GM12878 (cell line): ENCODE measurements at regions not wholly inside any gene's neighbourhood (a gene's known extent, or its start where the extent isn't known, plus 50 kb on each side); places are given as distances from the start of the nearest gene placed in this dataset.

Experiments
- ATAC-seq: fragments of 200-7000 bp; cut with Tn5 transposase; 3 replicates; pipeline ENCODE4 v1.9.1; 2020; ENCODE audit warnings: mild to moderate bottlenecking, moderate library complexity
- BruUV-seq: library from RNA; stranded (reverse); fragments of 400-500 nt; replicated peaks from 2 replicates; lab custom pipeline; 2021; lab: Mats Ljungman, UMichigan
- CTCF ChIA-PET: fragments of 300-600 bp; sonication (Branson Sonifier 250); formaldehyde crosslinking; extraction: SDS; loops from one replicate; lab custom pipeline; 2021; ENCODE audit warnings: inconsistent platforms; lab: Yijun Ruan, JAX
- POLR2A ChIA-PET: fragments of 350-600 bp; formaldehyde crosslinking; extraction: SDS; loops from one replicate; lab custom pipeline; 2021; ENCODE audit warnings: inconsistent platforms; lab: Charles Lee
- RAD21 ChIA-PET: fragments of 300-600 bp; sonication (Branson Sonifier 250); formaldehyde crosslinking; loops from one replicate; lab custom pipeline; 2023; ENCODE audit warnings: antibody characterized with exemption; ENCODE audit not compliant: unreplicated experiment; lab: Charles Lee
- SMC1A ChIA-PET: fragments of 300-600 bp; sonication (Branson Sonifier 250); formaldehyde crosslinking; loops from one replicate; lab custom pipeline; 2023; ENCODE audit not compliant: unreplicated experiment, uncharacterized antibody; lab: Charles Lee
- DNase-seq: peaks from one replicate; pipeline ENCODE4 v3.0.0-alpha.2; 2011; ENCODE audit warnings: low read depth, low spot score
- FAIRE-seq: peaks from 3 replicates; lab custom pipeline; 2011; peaks lifted over from hg19 to GRCh38; lab: Jason Lieb, UNC
- H2AFZ ChIP-seq: 2 replicates; pipeline ENCODE4 v1.6.0; 2011; ENCODE audit warnings: low read depth, low read length, control low read depth; ENCODE audit not compliant: control insufficient read depth
- H3K27ac ChIP-seq: 2 replicates; pipeline ENCODE4 v1.5.1; 2011; ENCODE audit warnings: control low read depth; ENCODE audit not compliant: control insufficient read depth, insufficient read depth
- H3K27me3 ChIP-seq, 2 experiments: replicated peaks in 1 of 2; 2 replicates each; pipeline versions ENCODE4 v1.6.0 to v1.6.1; 2011; ENCODE audit warnings: low read length in 1 of 2; ENCODE audit not compliant: control insufficient read depth in 2 of 2, insufficient read depth in 2 of 2
- H3K36me3 ChIP-seq, 2 experiments: 2 replicates each; pipeline ENCODE4 v1.5.1; 2011; ENCODE audit warnings: low read length in 1 of 2; ENCODE audit not compliant: control insufficient read depth in 2 of 2, insufficient read depth in 2 of 2
- H3K4me1 ChIP-seq: 2 replicates; pipeline ENCODE4 v1.6.1; 2011; ENCODE audit warnings: mild to moderate bottlenecking, low read length, moderate library complexity, mixed read lengths; ENCODE audit not compliant: control insufficient read depth, insufficient read depth
- H3K4me2 ChIP-seq: 2 replicates; pipeline ENCODE4 v1.6.0; 2011; ENCODE audit warnings: control low read depth; ENCODE audit not compliant: control insufficient read depth, insufficient read depth
- H3K4me3 ChIP-seq: fragments of 200-600 bp; sonication (generic); 2 replicates; pipeline ENCODE4 v1.5.1; 2016
- H3K79me2 ChIP-seq: 2 replicates; pipeline ENCODE4 v1.6.0; 2011; ENCODE audit warnings: low read length; ENCODE audit not compliant: control insufficient read depth, insufficient read depth
- H3K9ac ChIP-seq: 2 replicates; pipeline ENCODE4 v1.8.0; 2011; ENCODE audit warnings: low read length, control low read depth, mixed read lengths; ENCODE audit not compliant: control insufficient read depth, insufficient read depth
- H3K9me3 ChIP-seq: replicated peaks from 3 replicates; pipeline ENCODE4 v1.5.1; 2011; ENCODE audit warnings: mild to moderate bottlenecking, low read length; ENCODE audit not compliant: control insufficient read depth, insufficient read depth
- H4K20me1 ChIP-seq: 2 replicates; pipeline ENCODE4 v1.6.0; 2011; ENCODE audit not compliant: control insufficient read depth, insufficient read depth
- IKZF2 ChIP-seq, 2 experiments: fragments of 450-650 bp; IDR thresholded peaks; 2 replicates each; pipeline ENCODE4 v1.6.1; 2017; ENCODE audit warnings: mild to moderate bottlenecking in 2 of 2, moderate library complexity in 2 of 2
- RAD21 ChIP-seq: IDR thresholded peaks from 2 replicates; pipeline ENCODE4 v1.6.1; 2011; ENCODE audit warnings: mild to moderate bottlenecking, low read depth, low read length, moderate library complexity; ENCODE audit not compliant: insufficient read depth
- RELA ChIP-seq: fragments of 450-650 bp; IDR thresholded peaks from 2 replicates; pipeline ENCODE4 v1.8.0; 2014; ENCODE audit warnings: borderline replicate concordance; ENCODE audit not compliant: partially characterized antibody
- RELB ChIP-seq: fragments of 450-650 bp; IDR thresholded peaks from 2 replicates; pipeline ENCODE4 v1.6.1; 2017; ENCODE audit warnings: low read depth, mild to moderate bottlenecking, moderate library complexity
- STAT3 ChIP-seq: IDR thresholded peaks from 2 replicates; pipeline ENCODE4 v1.6.1; 2011; ENCODE audit warnings: low read depth, low read length, improper control_type of control experiment
- WGBS: methylation state at CpG from one replicate; pipeline ENCODE4 v1.1.6; 2016; ENCODE audit warnings: low lambda C conversion rate; ENCODE audit not compliant: insufficient replicate concordance, insufficient coverage; ENCODE audit errors: missing lambda C conversion rate; 5-methylcytosine and 5-hydroxymethylcytosine counted together
- in situ Hi-C: fragments of 300-500 bp; cut with MboI; formaldehyde crosslinking; loops from 9 replicates; pipeline ENCODE4 v1.14.3; 2018; ENCODE audit warnings: mixed read lengths
- intact Hi-C: fragments of 100-400 bp; cut with micrococcal nuclease; formaldehyde crosslinking; loops from one replicate; pipeline ENCODE4 v1.14.2; 2022; ENCODE audit not compliant: unreplicated experiment
- TF ChIP-seq, protein P1 (sequence below): fragments of 450-650 bp; IDR thresholded peaks from 2 replicates; pipeline ENCODE4 v1.6.1; 2016; ENCODE audit warnings: mild to moderate bottlenecking
- TF ChIP-seq, protein P2 (sequence below): fragments of 450-650 bp; IDR thresholded peaks from 2 replicates; pipeline ENCODE4 v1.6.1; 2016; ENCODE audit warnings: mild to moderate bottlenecking, moderate library complexity, borderline replicate concordance

DNA sequence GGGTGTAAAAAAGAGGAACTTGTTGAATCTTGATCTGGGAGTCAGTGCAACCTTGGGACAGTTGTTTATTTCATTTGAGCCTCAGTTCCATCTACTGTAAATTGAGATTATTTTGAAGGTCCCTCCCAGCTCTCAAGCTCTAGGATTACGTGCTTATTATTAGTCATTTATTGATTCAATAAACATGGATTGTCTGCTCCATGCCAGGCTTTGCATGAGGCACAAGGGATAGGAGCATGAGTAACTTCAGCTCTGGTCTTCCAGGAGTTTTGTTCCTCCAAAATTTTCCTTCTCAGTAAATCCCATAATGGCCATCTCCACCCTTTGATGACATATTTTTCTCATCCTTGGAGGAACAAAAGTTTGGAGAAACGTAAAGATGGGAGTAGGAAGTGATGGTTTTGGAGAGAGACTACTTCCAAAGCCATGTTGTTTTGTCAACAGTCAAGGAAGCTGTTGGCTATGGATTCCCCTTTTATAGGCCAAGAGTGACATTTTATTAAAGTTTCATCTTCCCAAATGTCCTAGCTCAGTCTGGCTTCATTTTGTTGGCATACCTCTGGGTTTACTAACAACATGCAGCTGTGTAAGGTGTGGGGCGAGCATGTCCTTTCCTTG lies 244.6 kb downstream of the DMRT2 start:
- no peaks in the 10 kb centered on the region for H3K36me3 ChIP-seq
- FAIRE-seq = no peak
- 0 out of 2 replicates have a peak, but pooled peaks have one; percentile 2 for TF ChIP-seq RELB
- TF ChIP-seq IKZF2 (IDR thresholded peaks at IDR 0.05) = 0 out of 4 replicates have a peak, but pooled peaks of 1 of the 2 experiments have one; percentile 5
- TF ChIP-seq STAT3 = no peak
- TF ChIP-seq, all 136 proteins: peak for 2
- H3K4me1 ChIP-seq = no peaks in the 10 kb centered on the region
- intact Hi-C loops = no loop called here
- H3K79me2 ChIP-seq = no peaks in the 10 kb centered on the region
- H4K20me1 ChIP-seq = no peaks in the 10 kb centered on the region
- H3K9me3 ChIP-seq = no peaks in the 10 kb centered on the region
- no peak overlapping the region for H2AFZ ChIP-seq
- in situ Hi-C loops = no loop called here
- H3K9ac ChIP-seq = no peak overlapping the region
- no peak overlapping the region for H3K4me2 ChIP-seq
- H3K27me3 ChIP-seq = no peaks in the 10 kb centered on the region
- ATAC-seq = no peak; the same call in 2 of the 3 replicates
- H3K27ac ChIP-seq = no peak overlapping the region
- ChIA-PET RAD21 (interaction anchor here (1.1 to 2.2 kb wide), 3 partner anchors 10 to 28 kb away, joined by 4 to 6 read pairs (median 5); no protein-coding TSS in a partner anchor), SMC1A (interaction anchor here (0.7 to 2.4 kb wide), 9 partner anchors 12 to 41 kb away, joined by 3 to 7 read pairs (median 4); no protein-coding TSS in a partner anchor), POLR2A (interaction anchor here (1.4 kb wide), 2 partner anchors 12 to 14 kb away, joined by 3 to 4 read pairs; no protein-coding TSS in a partner anchor), CTCF (interaction anchor here (0.6 to 1.4 kb wide), 3 partner anchors 17 to 132 kb away, joined by 3 to 4 read pairs (median 3); no protein-coding TSS in a partner anchor)
- WGBS = 2% methylated on average over 3 of the region's 3 CpGs
- BruUV-seq = no TSS peak
- no peak overlapping the region for H3K4me3 ChIP-seq
- no peak for DNase-seq

GRCh38 chr9:1296331-1296730 lies 246.2 kb downstream of the DMRT2 start:
- H3K4me3 ChIP-seq = no peak overlapping the region
- H3K79me2 ChIP-seq = no peaks in the 10 kb centered on the region
- H3K9me3 ChIP-seq = no peaks in the 10 kb centered on the region
- WGBS = 0% methylated on average over 1 of the region's 1 CpG
- H3K4me1 ChIP-seq = no peaks in the 10 kb centered on the region
- in situ Hi-C loops = no loop called here
- no peak overlapping the region for H3K4me2 ChIP-seq
- DNase-seq (no peak), FAIRE-seq (no peak), ATAC-seq (no peak)
- H3K36me3 ChIP-seq = no peaks in the 10 kb centered on the region
- intact Hi-C loops = no loop called here
- no peak overlapping the region for H2AFZ ChIP-seq
- no peaks in the 10 kb centered on the region for H4K20me1 ChIP-seq
- ChIA-PET CTCF (interaction anchor here (0.5 to 1.3 kb wide), 3 partner anchors 9 to 287 kb away, joined by 3 read pairs; no protein-coding TSS in a partner anchor), RAD21 (interaction anchor here (1.1 to 2.2 kb wide), 2 partner anchors 10 to 29 kb away, joined by 3 to 6 read pairs; no protein-coding TSS in a partner anchor), POLR2A (no interaction called here), SMC1A (interaction anchor here (1.0 to 3.6 kb wide), 4 partner anchors 15 to 129 kb away, joined by 3 to 15 read pairs (median 4); no protein-coding TSS in a partner anchor)
- no peak overlapping the region for H3K9ac ChIP-seq
- no peaks in the 10 kb centered on the region for H3K27me3 ChIP-seq
- BruUV-seq = no TSS peak
- no peak overlapping the region for H3K27ac ChIP-seq
- TF ChIP-seq, protein P1, sequence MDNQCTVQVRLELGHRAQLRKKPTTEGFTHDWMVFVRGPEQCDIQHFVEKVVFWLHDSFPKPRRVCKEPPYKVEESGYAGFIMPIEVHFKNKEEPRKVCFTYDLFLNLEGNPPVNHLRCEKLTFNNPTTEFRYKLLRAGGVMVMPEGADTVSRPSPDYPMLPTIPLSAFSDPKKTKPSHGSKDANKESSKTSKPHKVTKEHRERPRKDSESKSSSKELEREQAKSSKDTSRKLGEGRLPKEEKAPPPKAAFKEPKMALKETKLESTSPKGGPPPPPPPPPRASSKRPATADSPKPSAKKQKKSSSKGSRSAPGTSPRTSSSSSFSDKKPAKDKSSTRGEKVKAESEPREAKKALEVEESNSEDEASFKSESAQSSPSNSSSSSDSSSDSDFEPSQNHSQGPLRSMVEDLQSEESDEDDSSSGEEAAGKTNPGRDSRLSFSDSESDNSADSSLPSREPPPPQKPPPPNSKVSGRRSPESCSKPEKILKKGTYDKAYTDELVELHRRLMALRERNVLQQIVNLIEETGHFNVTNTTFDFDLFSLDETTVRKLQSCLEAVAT = no peak
- TF ChIP-seq, protein P2, sequence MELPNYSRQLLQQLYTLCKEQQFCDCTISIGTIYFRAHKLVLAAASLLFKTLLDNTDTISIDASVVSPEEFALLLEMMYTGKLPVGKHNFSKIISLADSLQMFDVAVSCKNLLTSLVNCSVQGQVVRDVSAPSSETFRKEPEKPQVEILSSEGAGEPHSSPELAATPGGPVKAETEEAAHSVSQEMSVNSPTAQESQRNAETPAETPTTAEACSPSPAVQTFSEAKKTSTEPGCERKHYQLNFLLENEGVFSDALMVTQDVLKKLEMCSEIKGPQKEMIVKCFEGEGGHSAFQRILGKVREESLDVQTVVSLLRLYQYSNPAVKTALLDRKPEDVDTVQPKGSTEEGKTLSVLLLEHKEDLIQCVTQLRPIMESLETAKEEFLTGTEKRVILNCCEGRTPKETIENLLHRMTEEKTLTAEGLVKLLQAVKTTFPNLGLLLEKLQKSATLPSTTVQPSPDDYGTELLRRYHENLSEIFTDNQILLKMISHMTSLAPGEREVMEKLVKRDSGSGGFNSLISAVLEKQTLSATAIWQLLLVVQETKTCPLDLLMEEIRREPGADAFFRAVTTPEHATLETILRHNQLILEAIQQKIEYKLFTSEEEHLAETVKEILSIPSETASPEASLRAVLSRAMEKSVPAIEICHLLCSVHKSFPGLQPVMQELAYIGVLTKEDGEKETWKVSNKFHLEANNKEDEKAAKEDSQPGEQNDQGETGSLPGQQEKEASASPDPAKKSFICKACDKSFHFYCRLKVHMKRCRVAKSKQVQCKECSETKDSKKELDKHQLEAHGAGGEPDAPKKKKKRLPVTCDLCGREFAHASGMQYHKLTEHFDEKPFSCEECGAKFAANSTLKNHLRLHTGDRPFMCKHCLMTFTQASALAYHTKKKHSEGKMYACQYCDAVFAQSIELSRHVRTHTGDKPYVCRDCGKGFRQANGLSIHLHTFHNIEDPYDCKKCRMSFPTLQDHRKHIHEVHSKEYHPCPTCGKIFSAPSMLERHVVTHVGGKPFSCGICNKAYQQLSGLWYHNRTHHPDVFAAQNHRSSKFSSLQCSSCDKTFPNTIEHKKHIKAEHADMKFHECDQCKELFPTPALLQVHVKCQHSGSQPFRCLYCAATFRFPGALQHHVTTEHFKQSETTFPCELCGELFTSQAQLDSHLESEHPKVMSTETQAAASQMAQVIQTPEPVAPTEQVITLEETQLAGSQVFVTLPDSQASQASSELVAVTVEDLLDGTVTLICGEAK = no peak
- TF ChIP-seq RELA (no peak), RAD21 (no peak)
